Cardiac septum (tissue), 1 donor: ENCODE measurements at regions not wholly inside any gene's neighbourhood (a gene's known extent, or its start where the extent isn't known, plus 50 kb on each side); places are given as distances from the start of the nearest gene placed in this dataset. TPM values are rescaled to one million over a fixed set of nuclear protein-coding genes. Genes with fewer than 3 reads are reported as not detected.

Experiments
- DNase-seq: peaks from one replicate; pipeline ENCODE4 v3.0.0-alpha.2; 2020; ENCODE audit warnings: low spot score
- intact Hi-C: fragments of 100-400 bp; cut with DNase I; formaldehyde crosslinking; loops from one replicate; pipeline ENCODE4 v1.14.0; 2022
- microRNA-seq: library from miRNA; unstranded; fragments of <30 nt; microRNA quantifications from one replicate; pipeline ENCODE4 v1.2.0, GENCODE V29; 2020
- donor health status: DM: no; HTN: no; CAD: no.

- no peak for DNase-seq
- intact Hi-C loops = no loop called here
These were observed 67.7 kb upstream of the ARGLU1 start for GRCh38 chr13:106635616-106636015.

DNA sequence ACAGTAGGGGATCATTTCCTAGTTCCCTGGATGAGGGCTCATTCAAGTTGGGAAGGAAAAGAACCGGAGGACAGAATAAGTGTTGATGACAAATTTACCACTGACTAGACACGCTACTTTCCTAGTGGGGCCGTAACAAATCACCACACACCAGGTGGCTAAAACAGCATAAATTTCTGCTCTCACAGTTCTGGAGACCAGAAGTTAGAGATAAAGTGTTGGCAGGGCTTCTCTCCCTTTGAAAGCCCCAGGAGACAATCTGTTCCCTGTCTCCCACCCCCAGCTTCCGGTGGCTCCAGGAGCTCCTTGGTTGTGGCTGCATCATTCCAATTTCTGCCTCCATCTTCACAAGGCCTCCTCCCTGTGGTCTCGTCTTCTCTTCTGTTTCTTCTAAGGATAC is 65.4 kb upstream of the ARGLU1 start:
- intact Hi-C loops = no loop called here
- no peak for DNase-seq

- intact Hi-C loops = no loop called here
- DNase-seq = no peak
These were observed 62.7 kb upstream of the ARGLU1 start for GRCh38 chr13:106630650-106631049.

GRCh38 chr13:106630162-106630561 is 62.2 kb upstream of the ARGLU1 start:
- no peak for DNase-seq
- intact Hi-C loops = no loop called here

GRCh38 chr13:106628936-106629659 is 61.2 kb upstream of the ARGLU1 start:
- DNase-seq = no peak
- intact Hi-C loops = loop anchor here (10.0 kb wide), 1 partner anchor 286 kb away; no protein-coding TSS in a partner anchor

- DNase-seq = no peak
- intact Hi-C loops = loop anchor here (10.0 kb wide), 1 partner anchor 288 kb away; no protein-coding TSS in a partner anchor
These were observed 58.5 kb upstream of the ARGLU1 start for GRCh38 chr13:106626473-106626872.

DNA sequence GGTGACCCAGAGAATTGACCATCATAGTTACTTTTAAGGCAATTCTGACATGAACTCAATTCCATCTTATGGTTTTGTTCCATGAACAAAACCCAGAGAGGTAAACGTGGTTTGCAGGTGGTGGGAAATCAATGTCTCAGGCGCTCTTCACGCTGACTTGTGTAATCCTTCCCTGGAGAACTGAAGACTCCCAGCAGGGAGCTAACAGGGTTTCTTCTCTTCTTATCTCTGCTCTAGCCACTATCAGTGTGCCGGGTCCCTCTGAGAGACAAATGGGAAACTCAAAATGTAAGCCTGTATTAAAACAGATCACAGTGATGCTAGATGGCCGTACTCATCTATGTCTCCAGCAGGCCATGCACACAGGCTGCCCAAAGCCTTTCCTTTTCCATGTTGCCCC is 57.6 kb upstream of the ARGLU1 start:
- intact Hi-C loops = loop anchor here (10.0 kb wide), 1 partner anchor 289 kb away; no protein-coding TSS in a partner anchor
- no peak for DNase-seq

- DNase-seq = no peak
- intact Hi-C loops = loop anchor here (5.0 to 10.0 kb wide), 2 partner anchors 68 to 291 kb away; no protein-coding TSS in a partner anchor
These were observed 56.0 kb upstream of the ARGLU1 start for GRCh38 chr13:106623799-106624460.

GRCh38 chr13:106621833-106622232 is 53.9 kb upstream of the ARGLU1 start:
- intact Hi-C loops = loop anchor here (5.0 to 10.0 kb wide), 2 partner anchors 70 to 293 kb away; no protein-coding TSS in a partner anchor
- no peak for DNase-seq

DNA sequence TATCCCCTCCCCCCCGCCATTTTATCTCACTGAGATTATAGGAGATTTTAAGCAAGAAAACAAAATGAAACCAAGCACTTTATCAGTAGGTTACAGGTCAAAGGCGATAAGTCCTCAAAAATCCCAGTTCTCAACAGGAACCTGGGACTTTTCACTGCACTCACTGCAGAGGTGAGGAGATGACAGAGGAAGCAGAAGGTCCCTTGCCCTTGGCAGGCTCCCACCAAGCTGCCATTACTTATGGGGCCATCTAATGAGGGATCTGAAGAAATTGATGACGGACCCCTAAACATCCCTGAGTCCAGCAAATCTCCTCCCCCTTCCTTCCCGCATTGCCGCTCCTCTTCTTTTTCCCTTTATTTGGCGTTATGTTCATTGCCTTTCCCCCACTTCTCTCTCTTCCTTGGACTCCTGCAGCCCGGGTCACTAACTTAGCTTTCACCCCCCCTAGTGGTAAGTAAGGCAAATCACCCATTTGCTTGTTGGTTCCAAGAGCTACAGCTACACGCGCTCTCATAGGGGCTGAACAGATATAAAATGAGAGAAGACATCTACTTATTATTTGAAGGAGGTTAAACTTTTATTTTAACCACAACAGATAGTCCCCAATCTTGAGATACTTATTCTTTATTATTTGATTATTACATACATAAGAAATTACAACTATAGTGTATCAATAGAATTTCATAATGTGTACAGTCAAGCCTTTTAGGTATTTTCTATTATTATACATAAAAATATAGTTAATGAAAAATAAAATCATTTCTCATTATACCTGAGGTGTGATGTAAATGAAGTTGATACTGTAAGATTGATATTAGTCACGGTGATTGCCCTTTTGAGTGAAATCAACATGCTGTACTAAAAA is 52.0 kb upstream of the ARGLU1 start:
- DNase-seq = no peak
- intact Hi-C loops = loop anchor here (5.0 to 10.0 kb wide), 3 partner anchors 72 to 295 kb away; partner anchors contain the start of gene EFNB2

Small RNA genes lying in the stretch of these regions (microRNA-seq; reads per million reads assigned to microRNA genes)
- not detected for gene MIR1267
